ENCODE measurements at regions not wholly inside any gene's neighbourhood (a gene's known extent, or its start where the extent isn't known, plus 50 kb on each side); places are given as distances from the start of the nearest gene placed in this dataset.

DNA sequence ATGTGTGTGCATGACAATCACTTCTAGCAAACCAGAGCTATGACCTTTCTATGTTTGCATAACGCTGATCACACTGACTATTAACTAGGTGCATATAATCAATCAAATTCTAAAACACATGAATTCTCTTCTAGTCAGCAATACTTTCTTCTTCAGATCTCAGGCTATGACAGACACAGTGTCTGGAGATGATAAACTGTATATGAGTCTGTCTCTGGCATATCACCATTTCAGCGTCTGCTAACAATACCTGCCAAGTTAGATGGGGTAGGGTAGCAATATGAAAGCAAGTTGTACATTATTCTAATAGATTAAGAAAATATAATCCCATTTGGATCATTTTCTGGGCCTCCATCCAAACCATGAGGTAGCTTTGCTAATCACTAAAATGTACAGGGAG lies 354.2 kb upstream of the EPHA4 start:
- Histone ChIP-seq H3K4me2 (ENCODE audit: extremely low read depth, insufficient read depth, low read length) (no peak overlapping the region), H3K9me3 (ENCODE audit: control insufficient read depth, insufficient read depth, low read depth, low read length) (no peaks in the 10 kb centered on the region), H3K4me3 (replicated peaks in 1 of 4; ENCODE audit: control extremely low read depth in 1 of 4, insufficient read depth in 1 of 4, low read depth in 3 of 4, low read length in 4 of 4) (no peak overlapping the region), H3K27me3 (ENCODE audit: control insufficient read depth, insufficient read depth, low read length) (no peaks in the 10 kb centered on the region), H4K20me1 (ENCODE audit: control insufficient read depth, extremely low read depth, insufficient read depth, low read length) (no peaks in the 10 kb centered on the region), H3K4me1 (ENCODE audit: control insufficient read depth, extremely low read depth, insufficient read depth, low read length) (no peaks in the 10 kb centered on the region), H3K27ac (ENCODE audit: insufficient read depth, low read length) (no peak overlapping the region), H3K9ac (ENCODE audit: insufficient read depth, low read length) (no peak overlapping the region), H3K36me3 (ENCODE audit: control insufficient read depth, insufficient read depth, low read length) (no peaks in the 10 kb centered on the region), H3K79me2 (ENCODE audit: control insufficient read depth, insufficient read depth, low read length) (no peaks in the 10 kb centered on the region), H2AFZ (ENCODE audit: low read length) (no peak overlapping the region)
- no peak for TF ChIP-seq EZH2 (IDR thresholded peaks at IDR 0.05; ENCODE audit: low read length, missing control alignments)
- TF ChIP-seq, protein P1, sequence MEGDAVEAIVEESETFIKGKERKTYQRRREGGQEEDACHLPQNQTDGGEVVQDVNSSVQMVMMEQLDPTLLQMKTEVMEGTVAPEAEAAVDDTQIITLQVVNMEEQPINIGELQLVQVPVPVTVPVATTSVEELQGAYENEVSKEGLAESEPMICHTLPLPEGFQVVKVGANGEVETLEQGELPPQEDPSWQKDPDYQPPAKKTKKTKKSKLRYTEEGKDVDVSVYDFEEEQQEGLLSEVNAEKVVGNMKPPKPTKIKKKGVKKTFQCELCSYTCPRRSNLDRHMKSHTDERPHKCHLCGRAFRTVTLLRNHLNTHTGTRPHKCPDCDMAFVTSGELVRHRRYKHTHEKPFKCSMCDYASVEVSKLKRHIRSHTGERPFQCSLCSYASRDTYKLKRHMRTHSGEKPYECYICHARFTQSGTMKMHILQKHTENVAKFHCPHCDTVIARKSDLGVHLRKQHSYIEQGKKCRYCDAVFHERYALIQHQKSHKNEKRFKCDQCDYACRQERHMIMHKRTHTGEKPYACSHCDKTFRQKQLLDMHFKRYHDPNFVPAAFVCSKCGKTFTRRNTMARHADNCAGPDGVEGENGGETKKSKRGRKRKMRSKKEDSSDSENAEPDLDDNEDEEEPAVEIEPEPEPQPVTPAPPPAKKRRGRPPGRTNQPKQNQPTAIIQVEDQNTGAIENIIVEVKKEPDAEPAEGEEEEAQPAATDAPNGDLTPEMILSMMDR (conservative IDR thresholded peaks at IDR 0.05 in 1 of 2, IDR thresholded peaks at IDR 0.05 in 1 of 2; ENCODE audit: low read depth in 1 of 2, low read length in 2 of 2): no peak
- DNase-seq (ENCODE audit: low read depth in 2 of 2): no peak

DNA sequence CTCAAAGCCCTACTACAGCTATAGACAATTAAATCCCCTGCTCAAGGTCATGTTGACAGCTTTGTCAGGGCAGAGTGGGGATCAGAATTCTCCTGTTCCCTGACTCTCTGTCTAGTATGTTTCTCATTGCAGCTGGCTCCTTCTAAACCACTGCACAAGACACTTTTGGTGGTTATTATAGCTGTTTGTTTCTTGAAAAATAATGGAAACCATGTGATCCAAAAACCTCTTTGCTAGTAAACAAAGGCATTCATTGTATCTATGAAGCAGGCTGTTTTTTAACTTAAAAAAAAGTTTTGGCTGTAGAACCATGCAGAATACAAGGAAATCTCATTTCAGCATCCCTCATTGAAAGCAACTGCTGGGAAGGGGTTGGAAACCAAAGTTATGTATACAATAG lies 352.5 kb upstream of the EPHA4 start:
- H3K9me3 ChIP-seq (ENCODE audit: control insufficient read depth, insufficient read depth, low read depth, low read length): no peaks in the 10 kb centered on the region
- no peak overlapping the region for H3K4me2 ChIP-seq (ENCODE audit: extremely low read depth, insufficient read depth, low read length)
- no peak overlapping the region for H3K27ac ChIP-seq (ENCODE audit: insufficient read depth, low read length)
- H3K79me2 ChIP-seq (ENCODE audit: control insufficient read depth, insufficient read depth, low read length): no peaks in the 10 kb centered on the region
- no peaks in the 10 kb centered on the region for H3K27me3 ChIP-seq (ENCODE audit: control insufficient read depth, insufficient read depth, low read length)
- H2AFZ ChIP-seq (ENCODE audit: low read length): no peak overlapping the region
- TF ChIP-seq EZH2 (IDR thresholded peaks at IDR 0.05; ENCODE audit: low read length, missing control alignments): no peak
- TF ChIP-seq, protein P1 (conservative IDR thresholded peaks at IDR 0.05 in 1 of 2, IDR thresholded peaks at IDR 0.05 in 1 of 2; ENCODE audit: low read depth in 1 of 2, low read length in 2 of 2): no peak
- no peak overlapping the region for H3K9ac ChIP-seq (ENCODE audit: insufficient read depth, low read length)
- no peaks in the 10 kb centered on the region for H4K20me1 ChIP-seq (ENCODE audit: control insufficient read depth, extremely low read depth, insufficient read depth, low read length)
- H3K4me3 ChIP-seq (replicated peaks in 1 of 4; ENCODE audit: control extremely low read depth in 1 of 4, insufficient read depth in 1 of 4, low read depth in 3 of 4, low read length in 4 of 4): no peak overlapping the region
- DNase-seq (ENCODE audit: low read depth in 2 of 2): no peak
- H3K36me3 ChIP-seq (ENCODE audit: control insufficient read depth, insufficient read depth, low read length): no peaks in the 10 kb centered on the region
- no peaks in the 10 kb centered on the region for H3K4me1 ChIP-seq (ENCODE audit: control insufficient read depth, extremely low read depth, insufficient read depth, low read length)

DNA sequence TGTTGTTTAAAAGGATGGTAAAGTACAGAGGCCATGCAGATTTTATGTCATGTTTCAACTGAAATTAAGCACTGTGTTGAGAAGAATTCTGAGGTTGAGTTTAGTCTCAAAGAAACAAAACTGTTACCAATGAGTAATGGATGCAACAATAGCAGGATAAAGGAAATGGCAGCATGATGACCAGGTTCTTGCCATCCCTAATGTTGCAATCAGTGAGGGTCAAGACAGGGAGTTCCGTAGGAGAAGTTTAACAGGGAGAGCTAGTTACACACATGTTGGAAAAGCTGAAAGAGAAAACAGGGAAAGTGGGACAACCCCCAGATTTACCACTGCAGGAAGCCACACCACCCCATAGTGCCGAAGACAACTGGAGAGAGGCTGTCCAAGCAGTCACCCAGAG lies 343.8 kb upstream of the EPHA4 start:
- H3K36me3 ChIP-seq (ENCODE audit: control insufficient read depth, insufficient read depth, low read length): no peaks in the 10 kb centered on the region
- H3K27ac ChIP-seq (ENCODE audit: insufficient read depth, low read length): no peak overlapping the region
- H2AFZ ChIP-seq (ENCODE audit: low read length): no peak overlapping the region
- no peaks in the 10 kb centered on the region for H3K79me2 ChIP-seq (ENCODE audit: control insufficient read depth, insufficient read depth, low read length)
- DNase-seq (ENCODE audit: low read depth in 2 of 2): no peak
- no peak overlapping the region for H3K4me3 ChIP-seq (replicated peaks in 1 of 4; ENCODE audit: control extremely low read depth in 1 of 4, insufficient read depth in 1 of 4, low read depth in 3 of 4, low read length in 4 of 4)
- no peaks in the 10 kb centered on the region for H3K9me3 ChIP-seq (ENCODE audit: control insufficient read depth, insufficient read depth, low read depth, low read length)
- no peak overlapping the region for H3K9ac ChIP-seq (ENCODE audit: insufficient read depth, low read length)
- TF ChIP-seq, protein P1 (conservative IDR thresholded peaks at IDR 0.05 in 1 of 2, IDR thresholded peaks at IDR 0.05 in 1 of 2; ENCODE audit: low read depth in 1 of 2, low read length in 2 of 2): no peak
- TF ChIP-seq EZH2 (IDR thresholded peaks at IDR 0.05; ENCODE audit: low read length, missing control alignments): no peak
- no peak overlapping the region for H3K4me2 ChIP-seq (ENCODE audit: extremely low read depth, insufficient read depth, low read length)
- H3K4me1 ChIP-seq (ENCODE audit: control insufficient read depth, extremely low read depth, insufficient read depth, low read length): no peaks in the 10 kb centered on the region
- no peaks in the 10 kb centered on the region for H4K20me1 ChIP-seq (ENCODE audit: control insufficient read depth, extremely low read depth, insufficient read depth, low read length)
- no peaks in the 10 kb centered on the region for H3K27me3 ChIP-seq (ENCODE audit: control insufficient read depth, insufficient read depth, low read length)
